ENCODE measurements at regions not wholly inside any gene's neighbourhood (a gene's known extent, or its start where the extent isn't known, plus 50 kb on each side); places are given as distances from the start of the nearest gene placed in this dataset.

DNA sequence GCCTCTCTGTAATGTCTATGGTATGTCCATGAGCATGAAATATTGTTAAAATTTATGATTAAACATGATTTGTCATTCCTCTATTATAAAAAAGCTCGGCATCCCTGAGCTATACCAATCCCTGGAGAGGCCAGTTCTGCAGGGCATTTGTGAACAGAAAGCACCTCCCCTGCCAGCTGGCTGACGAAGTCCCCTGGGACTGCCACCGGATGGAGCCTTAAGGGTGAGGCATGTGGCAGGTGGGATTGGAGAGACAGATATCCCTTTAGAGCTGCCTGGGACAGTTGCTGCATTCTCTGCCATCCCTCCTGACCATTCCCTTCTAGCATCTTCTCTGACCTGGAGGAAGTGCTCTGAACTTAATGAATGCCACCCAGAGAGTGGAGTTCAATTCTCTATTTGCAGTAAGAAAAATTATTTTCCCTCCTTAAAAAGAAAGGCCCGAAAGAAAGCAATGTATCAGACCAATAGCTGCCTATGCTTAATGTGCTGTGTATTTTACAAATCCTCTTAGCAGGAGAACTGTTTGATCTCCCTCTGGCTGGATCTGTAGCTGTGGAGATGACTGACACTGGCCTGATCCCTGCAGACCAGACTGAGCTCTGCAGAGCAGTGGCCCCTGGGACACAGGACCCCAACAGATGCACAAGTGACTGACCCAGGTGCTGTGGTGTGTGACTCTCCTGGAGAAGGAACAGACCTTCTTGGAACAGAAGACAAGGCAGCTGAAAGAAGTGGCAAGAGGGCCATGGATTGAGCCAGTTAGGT, 219.0 kb upstream of the NAV2 start:
- H3K27me3 ChIP-seq (replicated peaks; ENCODE audit: control insufficient read depth, insufficient read depth, low read length): no peaks in the 10 kb centered on the region
- H3K4me3 ChIP-seq (replicated peaks; ENCODE audit: low read depth, low read length): no peak overlapping the region
- no peak for DNase-seq (ENCODE audit: extremely low read depth, insufficient read length)
- H3K36me3 ChIP-seq (ENCODE audit: control insufficient read depth, insufficient read depth, low read length): no peaks in the 10 kb centered on the region
- TF ChIP-seq, protein P1, sequence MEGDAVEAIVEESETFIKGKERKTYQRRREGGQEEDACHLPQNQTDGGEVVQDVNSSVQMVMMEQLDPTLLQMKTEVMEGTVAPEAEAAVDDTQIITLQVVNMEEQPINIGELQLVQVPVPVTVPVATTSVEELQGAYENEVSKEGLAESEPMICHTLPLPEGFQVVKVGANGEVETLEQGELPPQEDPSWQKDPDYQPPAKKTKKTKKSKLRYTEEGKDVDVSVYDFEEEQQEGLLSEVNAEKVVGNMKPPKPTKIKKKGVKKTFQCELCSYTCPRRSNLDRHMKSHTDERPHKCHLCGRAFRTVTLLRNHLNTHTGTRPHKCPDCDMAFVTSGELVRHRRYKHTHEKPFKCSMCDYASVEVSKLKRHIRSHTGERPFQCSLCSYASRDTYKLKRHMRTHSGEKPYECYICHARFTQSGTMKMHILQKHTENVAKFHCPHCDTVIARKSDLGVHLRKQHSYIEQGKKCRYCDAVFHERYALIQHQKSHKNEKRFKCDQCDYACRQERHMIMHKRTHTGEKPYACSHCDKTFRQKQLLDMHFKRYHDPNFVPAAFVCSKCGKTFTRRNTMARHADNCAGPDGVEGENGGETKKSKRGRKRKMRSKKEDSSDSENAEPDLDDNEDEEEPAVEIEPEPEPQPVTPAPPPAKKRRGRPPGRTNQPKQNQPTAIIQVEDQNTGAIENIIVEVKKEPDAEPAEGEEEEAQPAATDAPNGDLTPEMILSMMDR (IDR thresholded peaks at IDR 0.05; ENCODE audit: insufficient read depth, low read length, poor library complexity, severe bottlenecking): no peak

DNA sequence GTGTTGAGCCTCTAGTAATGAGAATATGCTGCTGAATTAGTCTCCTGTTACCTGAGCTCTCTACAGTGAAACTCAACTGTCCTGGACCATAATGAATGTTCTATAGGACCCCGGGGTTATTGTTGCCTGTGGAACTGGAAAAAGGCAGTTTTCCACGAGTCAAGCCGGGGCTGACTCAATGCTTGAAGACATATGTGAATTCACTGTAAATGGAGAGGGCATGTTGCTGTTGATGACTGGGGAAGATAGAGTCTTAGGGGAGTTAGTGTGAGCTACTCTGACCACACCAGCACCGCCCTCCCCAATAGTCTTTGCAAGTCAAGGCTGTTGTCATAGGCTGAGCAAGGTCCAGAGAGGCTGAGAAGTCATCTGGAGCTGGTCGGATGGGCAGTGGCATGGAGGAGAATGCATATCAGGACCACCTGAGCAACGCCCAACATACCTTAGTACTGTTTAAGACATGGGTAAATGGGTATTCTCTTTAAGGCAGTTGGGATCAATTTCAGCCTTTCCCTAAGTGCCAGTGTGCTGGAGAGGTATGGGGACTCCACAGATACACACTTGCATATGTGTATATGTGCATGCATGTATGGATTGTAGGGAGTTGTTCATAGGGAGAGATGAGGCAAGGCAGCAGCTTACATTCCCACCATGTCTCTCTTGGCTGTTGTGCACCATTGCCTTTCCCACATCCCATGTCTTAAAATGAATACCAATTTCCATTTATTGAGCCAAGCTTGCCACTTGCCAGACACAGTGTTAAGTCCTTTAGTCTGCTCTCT, 230.1 kb upstream of the NAV2 start:
- no peaks in the 10 kb centered on the region for H3K36me3 ChIP-seq (ENCODE audit: control insufficient read depth, insufficient read depth, low read length)
- DNase-seq (ENCODE audit: extremely low read depth, insufficient read length): no peak
- H3K27me3 ChIP-seq (replicated peaks; ENCODE audit: control insufficient read depth, insufficient read depth, low read length): no peaks in the 10 kb centered on the region
- TF ChIP-seq, protein P1 (IDR thresholded peaks at IDR 0.05; ENCODE audit: insufficient read depth, low read length, poor library complexity, severe bottlenecking): no peak
- H3K4me3 ChIP-seq (replicated peaks; ENCODE audit: low read depth, low read length): no peak overlapping the region

DNA sequence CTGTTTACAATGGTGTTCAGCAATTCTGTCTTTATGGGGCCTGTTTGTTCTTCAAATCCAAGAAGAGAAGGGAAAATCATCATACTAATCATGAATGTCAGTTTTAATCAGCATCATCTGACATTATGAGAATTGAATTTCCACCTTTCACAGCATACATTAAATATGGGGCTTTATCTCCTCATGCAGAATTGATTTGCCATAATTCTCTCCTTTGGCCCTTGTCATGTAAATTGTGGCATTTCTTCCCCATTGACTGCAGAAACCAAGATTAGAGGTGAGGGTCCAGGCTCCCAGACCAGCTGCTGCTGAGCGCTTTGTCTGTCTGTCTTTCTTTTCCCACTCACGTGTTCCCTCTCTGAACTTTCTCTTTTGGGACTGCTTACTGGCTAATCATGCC, 232.1 kb upstream of the NAV2 start:
- no peak for DNase-seq (ENCODE audit: extremely low read depth, insufficient read length)
- Histone ChIP-seq H3K27me3 (replicated peaks; ENCODE audit: control insufficient read depth, insufficient read depth, low read length) (no peaks in the 10 kb centered on the region), H3K4me3 (replicated peaks; ENCODE audit: low read depth, low read length) (no peak overlapping the region), H3K36me3 (ENCODE audit: control insufficient read depth, insufficient read depth, low read length) (no peaks in the 10 kb centered on the region)
- TF ChIP-seq, protein P1 (IDR thresholded peaks at IDR 0.05; ENCODE audit: insufficient read depth, low read length, poor library complexity, severe bottlenecking): no peak

GRCh38 chr11:19478891-19479290, 233.7 kb upstream of the NAV2 start:
- no peak for DNase-seq (ENCODE audit: extremely low read depth, insufficient read length)
- no peak overlapping the region for H3K4me3 ChIP-seq (replicated peaks; ENCODE audit: low read depth, low read length)
- TF ChIP-seq, protein P1 (IDR thresholded peaks at IDR 0.05; ENCODE audit: insufficient read depth, low read length, poor library complexity, severe bottlenecking): no peak
- H3K36me3 ChIP-seq (ENCODE audit: control insufficient read depth, insufficient read depth, low read length): no peaks in the 10 kb centered on the region
- no peaks in the 10 kb centered on the region for H3K27me3 ChIP-seq (replicated peaks; ENCODE audit: control insufficient read depth, insufficient read depth, low read length)

DNA sequence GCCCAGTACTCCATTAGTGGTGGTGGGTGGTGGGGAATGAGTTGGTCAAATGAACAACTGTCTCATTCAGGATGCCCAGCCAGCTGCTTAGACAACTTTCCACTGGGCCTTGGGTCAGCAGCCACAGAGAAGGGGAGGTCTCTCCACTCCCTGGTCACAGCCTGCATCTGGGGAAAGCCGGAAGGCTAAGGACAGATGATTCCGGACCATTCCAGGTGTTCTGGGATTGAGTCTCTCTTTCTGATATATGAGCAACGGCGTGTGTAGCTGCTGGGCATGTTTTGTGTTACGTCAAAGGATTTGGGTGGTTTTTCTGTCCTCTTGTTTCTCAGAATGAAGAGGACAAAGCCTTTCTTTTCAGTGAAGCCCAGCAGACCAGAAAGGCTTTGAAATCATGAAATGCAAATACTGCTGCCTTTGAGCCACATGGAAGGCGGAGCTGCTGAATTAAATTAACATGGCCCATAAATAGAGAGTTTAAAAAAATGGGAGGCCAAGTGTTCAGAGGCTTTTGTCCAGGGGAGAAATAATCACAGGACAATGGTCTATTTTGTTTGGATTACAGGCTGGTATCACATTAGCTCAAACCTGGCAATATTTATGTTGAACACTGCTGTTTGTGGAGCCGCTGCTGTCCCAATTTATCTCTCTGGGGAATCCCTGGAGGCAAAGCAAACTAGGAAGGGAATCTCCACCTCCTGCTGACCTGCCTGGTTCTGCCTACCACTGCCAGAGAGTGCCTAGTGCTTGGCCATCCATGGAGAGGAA, 234.4 kb upstream of the E2F8 start:
- H3K27me3 ChIP-seq (replicated peaks; ENCODE audit: control insufficient read depth, insufficient read depth, low read length): no peaks in the 10 kb centered on the region
- TF ChIP-seq, protein P1 (IDR thresholded peaks at IDR 0.05; ENCODE audit: insufficient read depth, low read length, poor library complexity, severe bottlenecking): no peak
- no peaks in the 10 kb centered on the region for H3K36me3 ChIP-seq (ENCODE audit: control insufficient read depth, insufficient read depth, low read length)
- peak; percentile 64 for DNase-seq (ENCODE audit: extremely low read depth, insufficient read length)
- H3K4me3 ChIP-seq (replicated peaks; ENCODE audit: low read depth, low read length): no peak overlapping the region
